GM21529 (cell line): ENCODE measurements at regions not wholly inside any gene's neighbourhood (a gene's known extent, or its start where the extent isn't known, plus 50 kb on each side); places are given as distances from the start of the nearest gene placed in this dataset.
"Not testable (repeated sequence)": the region's sequence is repeated elsewhere in the genome, so short reads cannot be mapped to it uniquely, and the experiment has no call there.

Experiments
- ATAC-seq: cut with Tn5 transposase; IDR thresholded peaks from one replicate; pipeline ENCODE4 v1.9.1; 2021; ENCODE audit not compliant: unreplicated experiment

DNA sequence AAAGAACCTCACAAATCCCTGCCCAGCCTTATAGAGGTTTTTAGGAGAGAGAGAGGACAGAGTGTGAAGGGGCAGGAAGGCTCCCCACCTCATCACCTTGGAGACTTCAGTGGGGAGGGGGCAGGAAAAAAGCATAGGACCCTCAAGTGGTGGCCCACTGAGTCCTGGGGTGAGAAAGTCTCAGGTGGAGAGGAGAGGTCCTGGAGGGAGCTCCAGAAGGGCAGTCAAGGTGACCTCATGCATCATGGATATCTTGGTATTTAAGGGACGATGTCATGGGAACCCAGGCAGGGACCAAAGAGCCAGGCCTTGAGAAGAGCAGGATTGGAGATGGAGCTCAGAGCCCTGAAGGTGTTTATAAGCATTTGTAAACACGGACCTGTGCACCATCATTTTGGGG lies 204.5 kb downstream of the SLC4A3 start:
- no peak for ATAC-seq

DNA sequence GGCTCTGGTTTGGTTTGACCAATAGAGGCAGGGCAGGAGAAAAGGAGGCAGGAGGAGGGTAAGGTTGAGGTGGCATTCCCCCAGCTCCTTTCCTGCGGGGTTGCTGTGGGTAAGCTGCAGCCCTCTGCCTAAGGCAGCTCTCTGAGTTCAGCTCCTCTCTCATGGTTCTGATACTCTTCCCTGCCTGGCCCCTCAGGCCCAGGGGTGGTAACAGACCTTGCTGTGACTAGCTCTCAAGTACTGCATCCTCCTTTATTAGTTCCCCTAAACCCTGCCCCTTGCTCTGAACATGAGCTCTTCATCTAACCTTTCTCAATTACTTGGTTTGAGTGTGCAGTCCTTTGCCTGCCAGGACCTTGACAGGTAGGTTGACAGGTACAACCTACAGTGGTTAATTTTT lies 205.5 kb downstream of the SLC4A3 start:
- no peak for ATAC-seq

DNA sequence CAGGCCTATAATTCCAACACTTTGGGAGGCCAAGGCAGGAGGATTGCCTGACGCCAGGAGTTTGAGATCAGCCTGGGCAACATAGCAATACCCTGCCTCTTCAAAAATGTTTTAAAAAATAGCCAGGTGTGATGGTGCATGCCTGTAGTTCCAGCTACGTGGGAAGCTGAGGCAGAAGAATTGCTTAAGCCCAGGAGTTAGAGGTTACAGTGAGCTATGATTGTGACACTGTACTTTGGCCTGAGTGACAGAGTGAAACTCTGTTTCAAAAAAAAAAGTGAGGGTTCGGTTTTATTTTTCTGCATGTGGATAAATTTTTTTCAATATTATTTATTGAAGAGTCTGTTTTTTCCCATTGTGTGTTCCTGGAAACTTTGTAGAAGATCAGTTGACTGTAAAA lies 208.1 kb downstream of the SLC4A3 start:
- no peak for ATAC-seq

DNA sequence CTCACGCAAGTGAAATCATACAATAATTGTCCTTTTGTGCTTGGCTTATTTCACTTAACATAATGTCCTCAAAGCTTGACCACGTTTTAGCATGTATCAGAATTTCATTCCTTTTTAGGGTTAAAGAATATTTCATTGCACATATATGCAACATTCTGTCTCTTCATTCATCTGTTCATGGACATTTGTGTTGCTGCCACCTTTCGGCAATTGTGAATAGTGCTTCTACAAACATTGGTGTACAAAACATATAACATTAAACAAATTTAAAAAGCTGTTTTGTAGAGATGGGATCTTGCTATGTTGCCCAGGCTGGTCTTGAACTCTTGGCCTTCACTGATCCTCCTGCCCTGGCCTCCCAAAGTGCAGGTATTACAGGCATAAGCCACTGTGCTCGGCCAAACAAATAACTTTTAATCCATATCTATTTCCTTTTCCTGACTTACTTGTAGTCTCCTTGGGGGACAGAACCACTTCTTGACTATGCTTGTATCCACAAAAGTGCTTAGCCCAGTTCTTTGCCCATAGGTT lies 209.3 kb downstream of the SLC4A3 start:
- ATAC-seq, result no peak

DNA sequence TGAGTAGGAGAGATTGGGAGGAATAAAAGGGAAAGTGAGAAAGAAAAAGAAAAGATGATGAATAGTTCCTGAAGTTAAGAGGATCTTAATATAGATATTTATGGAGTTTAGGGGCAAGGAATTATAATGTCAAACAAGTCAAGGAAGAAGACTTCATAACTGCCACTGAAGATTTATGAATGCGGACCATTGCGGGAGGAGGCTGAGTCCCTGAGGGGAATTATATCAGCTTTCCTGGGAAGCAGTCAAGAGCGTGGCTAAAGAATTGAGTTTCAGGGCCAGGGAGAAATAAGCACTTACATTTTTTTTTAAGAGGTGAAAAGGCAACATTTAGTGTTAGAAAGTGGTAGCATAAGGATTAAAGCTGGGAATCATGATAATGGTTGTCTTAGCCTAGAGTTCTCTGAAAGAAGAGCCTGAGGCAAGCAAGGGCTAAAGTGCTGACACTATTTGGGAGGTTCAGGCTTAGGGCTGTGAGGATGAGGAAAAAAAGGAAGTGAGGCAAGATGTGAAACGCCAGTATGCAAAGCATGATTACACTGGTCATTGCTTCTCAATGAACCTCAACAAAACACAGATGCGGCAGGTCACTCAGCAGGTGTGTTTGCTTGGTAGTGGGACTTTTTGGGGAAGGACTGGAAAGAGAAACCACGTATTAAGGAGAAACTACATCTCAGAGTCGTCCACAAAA lies 217.1 kb downstream of the SLC4A3 start:
- ATAC-seq, result peak; percentile 99

DNA sequence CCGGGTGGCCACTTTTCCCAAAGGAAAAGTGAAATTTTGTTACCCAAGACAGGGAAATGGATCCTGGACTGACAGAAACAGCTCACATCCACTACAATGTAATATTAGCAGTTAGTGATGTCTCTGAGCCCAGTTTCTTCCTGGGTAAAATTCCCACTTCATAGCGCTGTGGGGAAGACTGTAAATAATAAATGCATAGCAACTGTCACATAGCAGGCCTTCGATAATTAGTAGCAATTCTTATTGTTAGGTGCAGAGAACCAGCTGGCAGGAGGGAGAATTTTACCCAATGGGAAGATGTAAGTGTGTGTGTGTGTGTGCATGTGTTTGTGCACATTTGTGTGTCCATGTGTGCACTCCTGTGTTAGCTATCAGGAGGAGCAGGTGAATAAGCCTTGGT lies 221.5 kb downstream of the SLC4A3 start:
- ATAC-seq, result no peak

DNA sequence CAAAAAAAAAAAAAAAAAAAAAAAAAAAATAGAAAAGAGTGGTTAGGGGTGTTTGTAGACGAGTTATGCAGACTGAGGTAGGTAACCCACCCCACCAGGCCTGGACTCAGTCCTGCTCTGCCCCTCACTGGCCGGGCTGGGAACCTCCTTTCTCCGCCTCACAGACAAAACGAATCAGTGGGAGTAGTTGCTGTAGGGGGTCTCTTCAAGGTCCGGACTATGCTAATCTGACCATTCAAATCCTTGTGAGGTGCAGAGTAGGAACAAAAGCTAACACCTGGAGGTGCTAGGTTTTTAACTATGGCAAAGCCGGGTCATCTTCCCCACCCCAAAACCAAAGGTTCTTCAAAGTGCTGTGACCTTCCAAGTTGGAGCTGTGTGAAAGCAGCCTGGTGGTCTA lies 223.7 kb downstream of the SLC4A3 start:
- no peak for ATAC-seq

DNA sequence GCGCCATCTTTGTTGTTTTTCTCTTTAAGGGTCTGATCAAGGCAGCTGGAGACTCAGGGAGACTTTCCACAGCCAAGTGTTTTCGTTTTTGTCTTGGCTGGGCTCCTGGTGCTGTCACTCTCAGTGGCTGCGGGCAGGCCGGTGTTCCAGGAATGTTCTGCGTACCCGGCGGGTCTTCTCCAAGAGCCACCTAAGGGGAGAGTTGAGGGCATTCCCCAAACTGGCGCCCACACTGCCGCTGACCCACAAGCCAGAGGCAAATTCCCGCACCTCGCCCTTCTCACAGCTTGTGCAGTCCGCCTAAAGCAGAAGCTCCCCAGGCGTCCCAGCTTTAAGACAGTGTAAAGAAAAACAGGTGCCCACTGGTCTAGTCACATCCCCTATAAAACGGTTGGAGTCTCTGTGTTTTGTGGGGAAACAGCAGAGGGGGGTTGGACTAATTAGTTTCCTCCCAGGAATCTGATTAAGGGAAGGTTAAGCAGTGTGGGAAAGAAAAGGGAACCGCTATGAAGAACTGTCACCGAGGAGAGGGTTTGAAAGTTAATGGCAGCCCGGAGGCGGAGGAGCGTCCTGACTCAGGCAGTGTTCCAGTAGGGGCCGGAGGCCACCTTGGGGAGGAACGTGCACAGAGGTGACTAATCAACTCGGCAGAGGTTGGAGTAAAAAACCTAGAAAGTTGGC lies 224.5 kb downstream of the SLC4A3 start:
- ATAC-seq, result no peak

DNA sequence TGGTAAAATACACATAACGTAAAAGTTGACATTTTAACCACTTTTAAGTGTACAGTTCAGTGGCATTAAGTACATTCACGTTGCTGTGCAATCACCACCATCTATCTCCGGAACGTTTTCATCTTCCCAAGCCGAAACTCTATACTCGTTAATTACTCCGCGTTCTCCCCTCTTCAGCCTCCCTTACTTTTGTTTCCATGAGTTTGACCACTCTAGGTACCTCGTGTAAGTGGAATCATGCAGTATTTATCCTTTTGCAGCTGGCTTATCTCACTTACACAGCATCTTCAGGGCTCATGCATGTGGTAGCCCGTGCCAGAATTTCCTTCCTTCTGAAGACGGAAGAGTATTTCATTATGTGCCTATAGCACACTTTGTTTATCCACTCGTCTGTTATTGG lies 225.2 kb downstream of the SLC4A3 start:
- ATAC-seq, result no peak

DNA sequence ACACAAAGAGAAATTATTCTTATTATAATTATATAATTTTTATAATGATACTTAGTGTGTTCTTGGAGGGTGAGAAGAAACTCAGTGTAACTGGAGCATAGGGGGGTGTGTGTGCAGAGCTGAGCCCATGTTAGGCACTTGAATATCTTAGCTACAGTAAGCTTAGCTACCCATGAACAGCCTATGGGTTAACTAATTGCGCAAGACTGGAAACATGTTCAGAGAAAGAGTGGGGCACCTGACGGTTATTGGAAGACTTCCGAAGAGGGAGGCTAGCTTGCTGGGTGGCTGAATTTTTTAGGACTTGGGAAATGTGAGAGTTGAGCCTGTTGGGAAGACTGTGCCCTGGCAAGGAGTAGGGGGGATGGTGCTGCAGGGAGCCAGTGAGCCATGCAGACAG lies 229.2 kb downstream of the SLC4A3 start:
- no peak for ATAC-seq

DNA sequence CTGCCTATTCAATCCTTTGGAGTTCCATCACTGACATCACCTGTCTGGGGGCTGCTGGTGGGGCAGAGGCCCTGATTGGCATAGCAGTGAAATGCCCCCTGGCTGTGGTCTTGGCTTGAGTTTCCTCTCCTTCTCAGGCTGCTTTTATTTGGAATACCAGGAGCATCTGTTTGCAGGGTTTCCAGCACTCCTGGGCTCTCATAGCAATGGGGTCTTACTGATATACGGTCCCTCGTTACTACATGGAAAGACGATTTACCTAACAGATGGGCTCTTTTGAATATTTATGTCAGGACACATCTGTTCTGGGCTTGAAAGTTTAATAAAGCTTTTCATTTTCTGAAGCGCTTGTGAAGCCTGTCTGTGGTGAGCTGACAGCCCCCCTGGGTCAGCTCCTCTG lies 230.3 kb downstream of the SLC4A3 start:
- ATAC-seq, result no peak

DNA sequence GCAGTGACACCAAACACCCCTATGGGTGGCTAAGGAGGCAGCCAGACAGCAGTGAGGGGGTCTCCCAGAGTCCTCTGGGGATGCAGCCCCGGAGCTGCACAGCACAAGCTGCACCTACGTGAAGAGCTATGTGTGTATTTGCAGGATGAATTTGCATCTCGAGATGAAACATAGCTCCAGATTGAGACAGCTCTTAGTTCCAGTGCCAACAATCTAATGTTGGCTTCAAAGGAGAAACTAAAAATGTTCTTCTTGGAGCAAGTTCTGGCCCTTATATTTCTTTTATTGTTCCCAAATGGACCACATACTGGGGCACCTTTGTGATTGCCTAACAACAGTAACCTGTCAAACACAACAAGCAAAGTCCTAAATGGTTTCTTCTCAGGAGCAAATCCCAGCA lies 233.9 kb downstream of the SLC4A3 start:
- no peak for ATAC-seq

DNA sequence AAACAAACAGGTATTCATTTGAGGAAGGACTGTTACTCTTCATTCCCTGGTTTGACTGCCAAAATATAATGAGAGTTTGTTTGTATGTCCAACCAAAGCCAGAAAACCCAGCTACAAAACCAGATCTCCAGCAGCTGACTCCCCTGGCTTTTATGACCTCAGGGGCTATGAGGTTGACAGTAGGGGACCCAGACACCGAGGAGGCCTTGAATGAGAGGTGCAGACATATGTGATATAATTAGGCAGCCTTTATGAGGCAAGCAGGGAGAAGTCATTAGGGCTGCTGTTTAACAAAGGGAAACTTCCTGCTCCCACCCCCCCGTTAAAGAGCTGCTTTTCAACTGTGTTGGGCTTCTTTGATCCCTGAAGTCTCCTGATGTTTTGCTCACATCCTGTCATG lies 236.7 kb downstream of the SLC4A3 start:
- ATAC-seq, result no peak

DNA sequence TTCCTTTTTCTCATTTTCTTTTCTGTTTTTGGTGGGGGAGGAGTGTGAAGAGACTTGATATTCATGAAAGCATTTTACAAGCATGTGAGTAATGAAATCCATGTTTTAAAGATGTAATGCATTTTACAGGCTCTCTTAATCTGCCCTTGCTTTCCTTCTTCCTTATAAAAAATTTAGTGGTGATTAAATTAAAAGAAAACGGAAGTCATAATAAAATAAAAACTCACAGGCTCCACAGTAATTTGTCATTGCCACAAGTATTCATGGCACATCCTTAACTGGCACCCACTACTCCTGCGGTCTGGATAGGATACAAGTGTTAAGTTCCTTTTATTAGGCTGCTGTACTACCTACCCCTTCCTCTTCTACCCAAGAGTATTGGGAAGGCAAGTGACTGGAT lies 241.2 kb downstream of the SLC4A3 start:
- ATAC-seq, result no peak

DNA sequence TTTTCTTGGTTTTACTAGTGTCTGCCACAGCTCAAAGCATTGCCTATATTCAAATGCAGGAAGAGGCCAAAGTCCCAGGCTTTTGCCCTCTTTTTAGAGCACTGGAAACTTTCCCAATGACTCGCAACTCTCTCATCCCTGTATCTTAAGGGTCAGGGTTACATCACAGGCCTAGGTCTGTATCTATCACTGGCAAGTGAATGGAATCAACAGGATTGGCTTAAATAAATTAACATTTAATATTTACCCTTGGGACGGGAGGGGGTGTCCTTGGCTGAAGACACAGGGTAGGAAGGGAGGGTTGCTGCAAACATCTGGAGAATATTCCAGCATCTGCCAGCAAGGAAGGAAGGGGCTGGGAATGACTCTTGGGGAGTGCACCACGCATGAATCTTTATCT lies 242.6 kb downstream of the SLC4A3 start:
- no peak for ATAC-seq

DNA sequence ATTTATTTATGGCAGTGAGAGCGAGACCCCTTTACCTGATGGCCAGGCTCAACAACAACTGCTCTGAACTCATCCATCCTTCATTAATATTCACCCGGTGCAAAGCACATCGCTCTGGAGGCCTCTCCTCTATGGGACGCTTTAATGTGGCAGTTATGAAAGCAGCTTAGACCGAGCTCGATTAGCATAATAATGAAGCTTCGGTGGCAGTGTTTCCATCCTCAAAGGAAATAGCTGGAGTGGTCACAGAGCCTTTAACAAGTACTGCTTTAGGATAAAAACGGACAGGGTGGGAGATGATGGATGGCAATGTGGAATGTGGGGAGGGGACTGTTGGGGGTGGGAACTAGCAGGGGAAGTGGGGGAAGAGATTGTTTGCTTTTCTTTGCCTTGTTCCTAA lies 243.9 kb downstream of the SLC4A3 start:
- no peak for ATAC-seq

DNA sequence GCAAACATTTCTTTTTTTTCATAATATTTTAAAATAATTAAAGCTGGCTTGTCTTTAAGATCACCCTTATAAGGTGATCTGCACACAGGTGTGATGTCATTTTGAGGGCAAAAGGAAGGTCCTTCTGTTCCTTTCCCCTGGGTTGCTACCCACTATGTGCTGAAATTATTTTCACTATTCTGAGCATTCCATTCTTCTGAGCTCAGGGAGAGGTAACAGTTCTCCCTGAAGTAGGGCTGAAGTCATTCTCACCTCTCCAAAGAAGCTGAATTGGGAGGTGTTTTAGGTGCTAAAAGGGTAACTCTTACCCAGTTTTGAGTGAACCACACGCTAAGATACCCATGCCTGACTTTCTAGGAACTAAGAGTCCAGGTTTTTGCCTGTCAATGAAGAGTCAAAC lies 247.6 kb downstream of the SLC4A3 start:
- ATAC-seq, result no peak

DNA sequence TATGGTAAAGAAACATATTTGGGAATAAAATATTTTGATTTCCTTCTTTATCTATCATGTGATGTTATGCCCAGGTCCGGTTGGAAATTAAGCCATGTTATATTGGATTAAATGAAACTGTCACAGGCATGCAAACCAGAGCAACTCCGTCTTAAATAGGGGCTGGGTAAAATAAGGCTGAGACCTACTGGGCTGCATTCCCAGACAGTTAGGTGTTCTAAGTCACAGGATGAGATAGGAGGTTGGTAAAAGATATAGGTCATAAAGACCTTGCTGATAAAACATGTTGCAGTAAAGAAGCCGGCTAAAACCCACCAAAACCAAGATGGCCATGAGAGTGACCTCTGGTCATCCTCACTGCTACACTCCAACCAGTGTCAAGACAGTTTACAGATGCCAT lies 248.6 kb downstream of the SLC4A3 start:
- not testable (repeated sequence) for ATAC-seq

DNA sequence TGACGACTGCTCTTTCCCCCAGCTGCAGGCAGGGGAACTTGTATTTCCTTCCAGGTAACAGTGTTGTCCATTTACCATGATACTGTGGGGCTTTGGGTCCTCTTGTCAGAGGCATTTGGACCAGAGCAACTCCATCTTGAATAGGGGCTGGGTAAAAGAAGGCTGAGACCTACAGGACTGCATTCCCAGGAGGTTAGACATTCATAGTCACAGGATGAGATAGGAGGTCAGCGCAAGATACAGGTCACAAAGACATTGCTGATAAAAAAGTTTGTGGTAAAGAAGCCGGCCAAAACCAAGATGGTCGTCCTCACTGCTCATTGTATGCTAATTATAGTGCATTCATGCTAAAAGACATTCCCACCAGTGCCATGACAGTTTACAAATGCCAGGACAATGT lies 249.5 kb downstream of the SLC4A3 start:
- no peak for ATAC-seq

DNA sequence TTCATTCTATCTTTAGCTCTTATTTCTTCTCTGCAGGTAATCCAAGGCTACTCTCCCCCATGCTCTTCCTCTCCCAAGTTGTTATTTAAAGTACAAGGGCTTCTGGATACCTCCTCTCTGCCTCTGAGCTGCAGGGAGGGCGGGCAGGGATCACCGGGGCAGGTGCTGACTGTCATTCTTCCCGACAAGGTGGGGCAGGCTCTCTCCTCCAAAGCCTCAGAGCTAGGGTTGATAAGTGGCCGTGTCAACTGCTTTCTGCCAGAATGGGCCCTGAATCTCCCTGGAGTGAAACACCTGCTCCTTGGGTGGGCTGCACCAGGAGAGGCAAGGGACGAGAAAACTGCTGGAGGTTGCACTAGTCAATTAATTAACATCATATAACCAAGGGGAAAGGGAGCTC lies 250.3 kb downstream of the SLC4A3 start:
- no peak for ATAC-seq

DNA sequence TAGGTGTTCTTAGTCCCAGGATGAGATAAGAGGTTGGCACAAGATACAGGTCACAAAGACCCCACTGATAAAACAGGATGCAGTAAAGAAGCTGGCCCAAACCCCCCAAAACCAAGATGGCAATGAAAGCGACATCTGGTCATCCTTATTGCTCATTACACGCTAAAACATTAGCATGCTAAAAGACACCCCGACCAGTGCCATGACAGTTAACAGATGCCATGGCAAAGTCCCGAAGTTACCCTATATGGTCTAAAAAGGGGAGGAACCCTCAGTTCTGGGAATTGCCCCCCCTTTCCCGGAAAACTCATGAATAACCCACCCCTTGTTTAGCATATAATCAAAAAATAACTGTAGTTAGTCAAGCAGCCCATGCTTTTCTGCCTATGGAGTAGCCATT lies 251.1 kb downstream of the SLC4A3 start:
- ATAC-seq, result no peak

DNA sequence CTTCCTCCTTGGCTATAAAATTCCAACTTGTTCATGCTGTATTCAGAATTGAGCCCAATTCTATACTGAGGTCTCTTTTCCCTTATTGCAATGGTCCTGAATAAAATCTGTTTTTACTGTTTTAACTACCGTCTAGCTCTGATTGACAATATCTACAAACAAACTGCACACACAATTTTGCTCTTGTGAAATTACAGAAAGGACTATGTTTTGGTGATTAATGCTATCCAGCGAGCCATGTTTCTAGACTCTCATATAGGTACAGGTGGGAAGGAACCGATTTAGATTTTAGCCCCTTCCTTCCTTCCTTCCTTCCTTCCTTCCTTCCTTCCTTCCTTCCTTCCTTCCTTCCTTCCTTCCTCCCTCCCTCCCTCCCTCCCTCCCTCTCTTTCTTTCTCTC lies 254.4 kb downstream of the SLC4A3 start:
- no peak for ATAC-seq

DNA sequence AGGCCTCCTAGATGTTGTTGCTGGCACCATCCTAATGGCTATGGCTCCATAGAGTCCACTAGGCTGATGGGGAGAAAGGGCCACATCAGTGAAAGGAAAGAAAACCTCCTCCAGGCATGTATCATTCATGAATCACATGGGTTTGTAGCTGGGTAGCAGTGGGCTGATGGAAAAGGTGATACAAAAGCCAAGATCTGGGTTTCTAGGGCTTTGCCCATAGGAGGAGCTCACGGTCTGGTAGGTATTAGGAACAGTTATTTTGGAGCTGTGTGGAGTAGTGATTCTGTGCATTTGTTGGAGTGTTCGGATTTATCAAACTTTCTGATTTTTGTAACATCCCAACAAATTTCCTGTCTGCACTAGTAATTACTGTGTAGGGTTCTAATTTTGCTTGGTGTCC lies 259.2 kb downstream of the SLC4A3 start:
- no peak for ATAC-seq
